AG04449 (cell line): ENCODE measurements at regions not wholly inside any gene's neighbourhood (a gene's known extent, or its start where the extent isn't known, plus 50 kb on each side); places are given as distances from the start of the nearest gene placed in this dataset.

ENCODE experiments used
- CTCF ChIA-PET: fragments of 350-600 bp; formaldehyde crosslinking; extraction: SDS; loops from one replicate; lab custom pipeline; 2021; ENCODE audit warnings: antibody characterized with exemption; lab: Yijun Ruan, JAX
- POLR2A ChIA-PET: fragments of 400-600, 350-600 bp; formaldehyde crosslinking; extraction: SDS; loops from one replicate; lab custom pipeline; 2020; ENCODE audit warnings: antibody characterized with exemption, inconsistent platforms; lab: Yijun Ruan, JAX
- DNase-seq: peaks from one replicate; pipeline ENCODE4 v3.0.0-alpha.2; 2010; ENCODE audit warnings: low read depth, low spot score
- H3K4me3 ChIP-seq: 2 replicates; pipeline ENCODE4 v1.5.1; 2011; ENCODE audit warnings: low read depth, mild to moderate bottlenecking, control low read depth, low read length
- TF ChIP-seq, protein P1 (sequence below): IDR thresholded peaks from one replicate; pipeline ENCODE4 v1.5.1; 2011; ENCODE audit warnings: mild to moderate bottlenecking, moderate library complexity, low read length, control low read depth, inconsistent platforms; ENCODE audit not compliant: insufficient read depth; ENCODE audit errors: missing control alignments

DNA sequence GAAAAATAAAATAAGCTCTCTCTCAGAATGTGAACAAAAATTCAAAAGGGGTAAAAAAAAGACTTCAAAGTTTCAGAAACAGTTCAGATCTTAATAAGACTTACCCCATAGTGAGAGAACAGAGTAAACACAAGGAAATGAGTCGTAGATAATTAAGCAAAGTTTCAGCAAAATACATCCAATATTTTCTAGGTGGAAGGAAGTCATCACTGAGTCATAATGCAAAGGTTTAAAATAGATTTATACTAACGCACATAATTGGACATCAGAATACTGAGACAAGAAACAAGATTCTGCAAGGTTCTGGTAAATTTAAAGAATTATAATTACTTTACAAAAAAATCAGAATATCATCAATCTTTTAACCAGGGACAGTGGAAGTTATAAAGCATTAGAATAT, 1370.7 kb upstream of the ATXN8OS start:
- no peak overlapping the region for H3K4me3 ChIP-seq
- ChIA-PET POLR2A (no interaction called here), CTCF (no interaction called here)
- DNase-seq: no peak
- TF ChIP-seq, protein P1, sequence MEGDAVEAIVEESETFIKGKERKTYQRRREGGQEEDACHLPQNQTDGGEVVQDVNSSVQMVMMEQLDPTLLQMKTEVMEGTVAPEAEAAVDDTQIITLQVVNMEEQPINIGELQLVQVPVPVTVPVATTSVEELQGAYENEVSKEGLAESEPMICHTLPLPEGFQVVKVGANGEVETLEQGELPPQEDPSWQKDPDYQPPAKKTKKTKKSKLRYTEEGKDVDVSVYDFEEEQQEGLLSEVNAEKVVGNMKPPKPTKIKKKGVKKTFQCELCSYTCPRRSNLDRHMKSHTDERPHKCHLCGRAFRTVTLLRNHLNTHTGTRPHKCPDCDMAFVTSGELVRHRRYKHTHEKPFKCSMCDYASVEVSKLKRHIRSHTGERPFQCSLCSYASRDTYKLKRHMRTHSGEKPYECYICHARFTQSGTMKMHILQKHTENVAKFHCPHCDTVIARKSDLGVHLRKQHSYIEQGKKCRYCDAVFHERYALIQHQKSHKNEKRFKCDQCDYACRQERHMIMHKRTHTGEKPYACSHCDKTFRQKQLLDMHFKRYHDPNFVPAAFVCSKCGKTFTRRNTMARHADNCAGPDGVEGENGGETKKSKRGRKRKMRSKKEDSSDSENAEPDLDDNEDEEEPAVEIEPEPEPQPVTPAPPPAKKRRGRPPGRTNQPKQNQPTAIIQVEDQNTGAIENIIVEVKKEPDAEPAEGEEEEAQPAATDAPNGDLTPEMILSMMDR: no peak

DNA sequence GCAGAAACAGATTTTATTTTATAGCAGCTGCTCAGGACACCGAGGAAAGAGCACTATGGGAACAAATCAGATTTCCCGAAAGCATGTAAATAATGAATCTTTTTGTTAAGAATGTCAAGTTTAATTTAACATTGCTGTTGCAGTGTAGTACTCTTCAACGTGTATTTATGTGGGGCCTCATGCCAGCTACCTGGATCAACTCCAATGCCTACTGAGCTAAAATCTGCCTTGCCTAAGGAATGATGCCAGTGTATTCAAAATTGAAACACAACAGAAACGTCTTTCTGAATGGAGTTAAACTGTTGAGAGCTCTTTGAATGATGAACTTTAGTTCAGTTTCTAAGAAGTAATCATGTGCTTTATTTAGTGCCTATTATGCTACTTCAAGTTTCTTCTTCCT, 1379.8 kb upstream of the ATXN8OS start:
- TF ChIP-seq, protein P1: no peak
- no peak for DNase-seq
- CTCF ChIA-PET: no interaction called here
- POLR2A ChIA-PET: no interaction called here
- no peak overlapping the region for H3K4me3 ChIP-seq

DNA sequence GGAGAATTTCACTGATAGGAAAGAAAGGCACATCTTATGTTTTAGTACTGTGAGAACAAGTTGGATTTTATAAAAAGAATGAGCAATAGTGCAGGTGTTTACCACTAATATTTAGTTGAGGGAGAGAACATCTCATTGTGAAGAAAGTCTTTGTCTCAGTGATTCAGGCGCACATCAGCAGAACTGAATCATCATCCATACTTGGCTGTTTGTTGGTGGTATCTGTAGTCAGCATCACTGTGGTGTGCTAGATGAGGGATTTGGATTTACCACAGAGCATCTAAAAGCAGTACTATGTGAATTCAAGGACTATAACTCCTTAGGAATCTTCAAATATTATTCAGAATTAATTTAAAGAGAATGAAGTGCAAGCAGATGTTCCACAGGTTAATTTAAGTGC, 1380.5 kb upstream of the ATXN8OS start:
- no peak overlapping the region for H3K4me3 ChIP-seq
- TF ChIP-seq, protein P1: no peak
- CTCF ChIA-PET: no interaction called here
- POLR2A ChIA-PET: no interaction called here
- DNase-seq: no peak

DNA sequence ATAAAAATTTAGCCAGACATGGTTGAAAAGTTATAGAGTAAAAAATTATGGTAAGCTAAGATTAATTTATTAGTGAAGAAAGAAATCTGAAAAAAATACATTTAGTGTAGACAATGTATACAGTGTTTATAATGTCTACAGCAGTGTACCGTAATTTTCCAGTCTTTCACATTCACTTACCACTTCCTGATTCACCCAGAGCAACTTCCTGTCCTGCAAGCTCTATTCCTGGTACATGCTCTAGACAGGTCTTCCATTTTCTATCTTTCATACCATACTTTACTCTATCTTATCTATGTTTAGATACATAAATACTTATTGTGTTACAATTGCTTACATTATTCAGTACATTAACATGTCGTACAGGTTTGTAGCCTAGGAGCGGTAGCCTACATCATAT, 1387.8 kb upstream of the ATXN8OS start:
- CTCF ChIA-PET: no interaction called here

DNA sequence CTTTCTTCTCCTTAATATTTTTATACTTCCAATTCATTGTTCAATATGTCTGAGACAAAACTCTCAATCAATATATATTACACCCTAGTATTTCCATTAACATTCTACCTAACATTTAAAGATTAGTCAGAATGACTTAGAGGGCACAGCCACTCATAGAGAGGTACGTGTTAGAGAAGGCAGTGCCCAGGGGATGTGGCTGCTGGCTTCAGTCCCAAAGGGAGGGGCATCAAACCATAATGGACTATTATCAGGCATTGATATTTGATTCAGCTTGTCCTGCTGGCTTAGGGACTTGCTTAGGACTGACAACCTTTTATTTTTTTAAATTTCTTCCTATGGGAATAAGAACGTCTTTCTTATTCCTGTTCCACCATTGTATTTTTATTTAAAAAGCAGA, 1392.0 kb upstream of the ATXN8OS start:
- POLR2A ChIA-PET: no interaction called here

More for the DNA sequence above, 1387.8 kb upstream of the ATXN8OS start:
- TF ChIP-seq, protein P1: no peak
- no peak overlapping the region for H3K4me3 ChIP-seq
- POLR2A ChIA-PET: no interaction called here
- no peak for DNase-seq

DNA sequence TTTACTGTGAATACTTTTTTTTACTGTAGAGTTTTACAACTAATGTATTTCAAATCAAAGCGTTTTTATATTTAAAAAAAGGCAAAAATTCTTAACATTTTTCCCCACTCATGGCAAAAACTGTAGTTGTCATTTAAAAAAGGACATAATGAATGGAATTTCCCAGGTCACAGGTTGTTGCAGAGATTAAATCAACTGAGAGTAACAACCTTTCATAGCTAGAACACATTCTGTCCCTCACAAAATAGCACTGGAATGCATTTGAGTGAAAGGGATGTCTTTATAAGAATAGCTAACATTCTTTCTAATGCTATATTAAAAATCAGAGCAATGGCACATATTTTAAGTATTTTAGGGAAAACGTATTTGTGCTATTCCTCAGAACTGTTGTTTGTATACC, 1393.3 kb upstream of the ATXN8OS start:
- ChIA-PET CTCF (no interaction called here), POLR2A (no interaction called here)
- DNase-seq: no peak
- H3K4me3 ChIP-seq: no peak overlapping the region
- TF ChIP-seq, protein P1: no peak

More for the DNA sequence above, 1392.0 kb upstream of the ATXN8OS start:
- H3K4me3 ChIP-seq: no peak overlapping the region
- TF ChIP-seq, protein P1: no peak
- CTCF ChIA-PET: no interaction called here
- DNase-seq: no peak
